PC-3 (cell line): ENCODE measurements at regions not wholly inside any gene's neighbourhood (a gene's known extent, or its start where the extent isn't known, plus 50 kb on each side); places are given as distances from the start of the nearest gene placed in this dataset.

Experiments
- ATAC-seq: fragments of 200-7000 bp; cut with Tn5 transposase; 2 replicates; pipeline ENCODE4 v1.9.1; 2020; ENCODE audit warnings: mild to moderate bottlenecking, moderate library complexity
- BruUV-seq: library from RNA; stranded (reverse); fragments of 400-500 nt; replicated peaks from 2 replicates; lab custom pipeline; 2021; lab: Mats Ljungman, UMichigan
- CTCF ChIA-PET: fragments of 300-600 bp; sonication (Branson Sonifier 250); formaldehyde crosslinking; loops from one replicate; lab custom pipeline; 2022; ENCODE audit warnings: antibody characterized with exemption; lab: Charles Lee
- POLR2A ChIA-PET: fragments of 300-600 bp; sonication (Branson Sonifier 250); formaldehyde crosslinking; loops from one replicate; lab custom pipeline; 2022; ENCODE audit warnings: antibody characterized with exemption; ENCODE audit not compliant: unreplicated experiment; lab: Charles Lee
- DNase-seq: peaks from one replicate; pipeline ENCODE4 v3.0.0-alpha.2; 2015
- H2AFZ ChIP-seq: fragments of 300-600 bp; sonication (generic); 2 replicates; pipeline ENCODE4 v1.6.0; 2016; ENCODE audit warnings: antibody characterized with exemption, low read length
- H3F3A ChIP-seq: fragments of 300-600 bp; sonication (generic); one replicate; pipeline ENCODE4 v1.6.0; 2017; ENCODE audit warnings: antibody characterized with exemption, low read length, control low read depth, mild to moderate bottlenecking; ENCODE audit not compliant: unreplicated experiment
- H3K27ac ChIP-seq: fragments of 300-600 bp; sonication (generic); 2 replicates; pipeline ENCODE4 v1.5.1; 2016; ENCODE audit warnings: mild to moderate bottlenecking, low read length
- H3K27me3 ChIP-seq: fragments of 300-600 bp; sonication (generic); 2 replicates; pipeline ENCODE4 v1.6.1; 2016; ENCODE audit warnings: low read length, mixed read lengths
- H3K36me3 ChIP-seq: fragments of 300-600 bp; sonication (generic); 2 replicates; pipeline ENCODE4 v1.6.1; 2016; ENCODE audit warnings: low read depth, mixed run types, low read length, mixed read lengths
- H3K4me1 ChIP-seq: fragments of 300-600 bp; sonication (generic); 2 replicates; pipeline ENCODE4 v1.5.1; 2016; ENCODE audit warnings: low read length; ENCODE audit not compliant: insufficient read depth
- H3K4me2 ChIP-seq: fragments of 300-600 bp; sonication (generic); 2 replicates; pipeline ENCODE4 v1.6.0; 2016; ENCODE audit warnings: low read length
- H3K4me3 ChIP-seq: fragments of 300-600 bp; sonication (generic); 2 replicates; pipeline ENCODE4 v1.5.1; 2016; ENCODE audit warnings: mild to moderate bottlenecking, low read length, mixed read lengths
- H3K79me2 ChIP-seq: fragments of 300-600 bp; sonication (generic); 2 replicates; pipeline ENCODE4 v1.6.1; 2017; ENCODE audit warnings: low read length, mixed read lengths
- H3K9ac ChIP-seq: fragments of 300-600 bp; sonication (generic); 2 replicates; pipeline ENCODE4 v1.6.0; 2016; ENCODE audit warnings: mild to moderate bottlenecking, low read length
- H3K9me2 ChIP-seq: fragments of 300-600 bp; sonication (generic); replicated peaks from 2 replicates; pipeline ENCODE4 v1.6.1; 2016; ENCODE audit warnings: mixed run types, low read length, mixed read lengths
- H3K9me3 ChIP-seq: fragments of 300-600 bp; sonication (generic); 2 replicates; pipeline ENCODE4 v1.6.1; 2016; ENCODE audit warnings: low read length, mixed read lengths
- H4K20me1 ChIP-seq: fragments of 300-600 bp; sonication (generic); 2 replicates; pipeline ENCODE4 v1.6.1; 2016; ENCODE audit warnings: low read length, mixed read lengths
- CTCF ChIP-seq: fragments of 300-600 bp; sonication (generic); conservative IDR thresholded peaks from 2 replicates; pipeline ENCODE4 v1.5.1; 2017; ENCODE audit warnings: antibody characterized with exemption, low read depth, mild to moderate bottlenecking, low read length
- EZH2 ChIP-seq: fragments of 300-600 bp; sonication (generic); IDR thresholded peaks from one replicate; pipeline ENCODE4 v1.6.1; 2017; ENCODE audit warnings: antibody characterized with exemption, mild to moderate bottlenecking, low read length; ENCODE audit not compliant: unreplicated experiment
- EZH2phosphoT487 ChIP-seq: fragments of 300-600 bp; sonication (generic); IDR thresholded peaks from 2 replicates; pipeline ENCODE4 v1.6.1; 2018; ENCODE audit warnings: mild to moderate bottlenecking, antibody characterized with exemption, low read length, borderline replicate concordance
- intact Hi-C: fragments of 100-400 bp; cut with micrococcal nuclease; formaldehyde crosslinking; loops from 2 replicates; pipeline ENCODE4 v1.9.0; 2023

GRCh38 chr3:30357897-30358296, 248.5 kb upstream of the TGFBR2 start:
- Histone ChIP-seq H2AFZ (peak overlapping the region; percentile 27; the same call in 1 of the 2 replicates), H3K79me2 (no peaks in the 10 kb centered on the region), H3K9me2 (no peaks in the 10 kb centered on the region), H3K4me3 (peak overlapping the region; percentile 17; the same call in 1 of the 2 replicates), H3K27ac (peak overlapping the region; percentile 97), H3K27me3 (no peaks in the 10 kb centered on the region), H3K9me3 (no peaks in the 10 kb centered on the region), H4K20me1 (no peaks in the 10 kb centered on the region), H3K36me3 (no peaks in the 10 kb centered on the region), H3K9ac (peak overlapping the region; percentile 71), H3F3A (peaks cover 25% of the 10 kb centered on the region), H3K4me1 (peaks cover 68% of the 10 kb centered on the region), H3K4me2 (peak overlapping the region; percentile 60)
- ATAC-seq, result peak; percentile 25
- no TSS peak for BruUV-seq
- intact Hi-C loops, result loop anchor here (1.0 to 10.0 kb wide), 12 partner anchors 14 to 390 kb away; no protein-coding TSS in a partner anchor
- TF ChIP-seq EZH2 (no peak), EZH2phosphoT487 (no peak), CTCF (no peak)
- peak; percentile 78 for DNase-seq
- ChIA-PET POLR2A (no interaction called here), CTCF (no interaction called here)

DNA sequence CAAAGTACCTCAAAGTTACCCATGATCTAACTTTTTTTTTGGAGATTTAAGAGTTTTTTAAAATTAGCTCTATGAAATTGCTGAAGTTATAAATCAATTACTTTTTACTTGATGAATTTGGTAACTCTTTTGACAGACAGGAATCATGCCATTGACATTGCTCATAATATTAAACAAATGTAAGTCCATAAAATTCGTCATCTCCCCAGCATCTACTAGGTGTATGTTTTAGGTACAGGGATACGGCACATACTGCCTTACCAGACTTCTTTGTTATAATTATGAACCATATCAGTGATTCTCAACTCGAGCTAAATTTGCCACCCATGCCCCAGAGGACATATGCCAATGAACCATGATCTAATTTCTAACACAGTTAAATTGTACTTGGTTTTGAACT, 247.5 kb upstream of the TGFBR2 start:
- no peaks in the 10 kb centered on the region for H3K79me2 ChIP-seq
- POLR2A ChIA-PET, result interaction anchor here (0.6 kb wide), 1 partner anchor 247 kb away, joined by 3 read pairs; the partner anchor contains the start of gene TGFBR2
- DNase-seq, result peak; percentile 91

More for the DNA sequence above, 247.5 kb upstream of the TGFBR2 start:
- ATAC-seq, result peak; percentile 59
- Histone ChIP-seq H3K27me3 (no peaks in the 10 kb centered on the region), H2AFZ (no peak overlapping the region), H4K20me1 (no peaks in the 10 kb centered on the region), H3K4me3 (no peak overlapping the region; the same call in 1 of the 2 replicates), H3K9me2 (no peaks in the 10 kb centered on the region), H3F3A (peaks cover 25% of the 10 kb centered on the region), H3K4me1 (peaks cover 61% of the 10 kb centered on the region), H3K27ac (peak overlapping the region; percentile 97), H3K9ac (peak overlapping the region; percentile 71), H3K36me3 (no peaks in the 10 kb centered on the region), H3K9me3 (no peaks in the 10 kb centered on the region), H3K4me2 (peak overlapping the region; percentile 60)
- intact Hi-C loops, result loop anchor here (1.0 to 10.0 kb wide), 13 partner anchors 11 to 389 kb away; no protein-coding TSS in a partner anchor
- TF ChIP-seq CTCF (no peak), EZH2 (no peak), EZH2phosphoT487 (no peak)
- no TSS peak for BruUV-seq
- CTCF ChIA-PET, result interaction anchor here (0.6 kb wide), 1 partner anchor 160 kb away, joined by 4 read pairs; no protein-coding TSS in a partner anchor
